ENCODE measurements at regions not wholly inside any gene's neighbourhood (a gene's known extent, or its start where the extent isn't known, plus 50 kb on each side); places are given as distances from the start of the nearest gene placed in this dataset.

DNA sequence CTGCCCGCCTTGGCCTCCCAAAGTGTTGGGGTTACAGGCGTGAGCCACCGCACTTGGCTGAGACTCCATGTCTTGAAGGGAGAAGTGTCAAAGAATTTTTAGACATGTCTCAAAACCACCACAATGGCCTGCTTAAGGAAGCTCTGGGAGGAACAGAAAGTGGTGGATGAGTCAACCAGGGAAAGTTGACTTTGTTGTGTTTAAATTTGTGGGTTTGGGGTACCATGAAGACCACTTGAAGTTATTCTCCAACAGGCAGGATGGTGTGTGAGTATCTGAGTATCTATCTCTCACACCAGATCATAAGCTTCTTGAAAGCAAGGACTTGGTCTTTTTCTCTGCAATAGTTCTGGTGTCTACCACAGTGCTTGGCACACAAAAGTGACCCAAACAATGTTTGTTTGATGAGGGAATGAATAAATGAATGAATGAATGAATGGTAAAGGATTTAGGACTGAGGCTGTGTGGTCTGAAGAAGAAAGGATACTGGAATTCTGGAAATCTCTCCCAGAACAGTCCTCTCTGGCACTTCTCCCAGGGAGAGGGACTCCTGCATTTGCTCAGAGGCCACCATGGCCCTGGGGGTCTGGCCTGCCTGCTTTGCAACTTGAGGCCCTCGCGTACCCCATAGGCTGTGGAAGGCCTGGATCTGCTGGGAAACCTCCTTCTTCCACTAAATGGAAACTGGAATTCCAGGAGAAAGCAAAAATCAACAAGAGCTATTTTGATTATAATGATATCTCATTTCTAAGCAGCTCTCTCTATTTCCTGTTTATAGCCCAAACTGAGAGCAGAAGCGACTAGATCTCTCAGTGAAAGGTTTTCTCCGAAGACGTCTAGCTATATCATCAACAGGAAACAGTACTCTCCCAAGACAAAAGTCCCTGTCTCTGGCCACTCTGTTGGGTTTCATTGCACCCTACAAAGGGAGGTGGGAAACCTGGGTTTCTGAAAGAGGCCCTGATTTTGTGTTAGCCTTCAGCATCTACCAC is 187.9 kb downstream of the PALM2AKAP2 start:
- H3K4me3 ChIP-seq (ENCODE audit: low read depth, low read length), result no peak overlapping the region
- no peak for DNase-seq (ENCODE audit: low read depth)

DNA sequence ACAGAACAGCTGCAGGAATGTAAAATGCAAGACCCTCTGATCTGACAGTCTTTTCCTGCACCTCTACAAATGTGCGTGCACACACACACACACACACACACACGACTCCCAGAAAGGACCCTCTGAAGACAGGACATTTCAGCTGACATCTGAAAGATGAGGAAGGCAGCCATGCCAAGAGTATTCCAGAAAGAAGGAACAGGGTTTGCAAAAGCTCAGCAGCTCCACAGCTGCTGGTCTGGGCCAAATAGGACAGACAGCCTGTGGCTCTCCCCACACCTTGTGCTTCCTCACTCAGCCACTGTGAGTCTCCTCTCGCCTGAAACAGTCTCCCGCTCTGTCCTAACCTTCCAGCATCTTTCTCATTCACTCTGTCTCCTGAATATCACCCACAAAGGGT is 189.0 kb downstream of the PALM2AKAP2 start:
- no peak for DNase-seq (ENCODE audit: low read depth)

DNA sequence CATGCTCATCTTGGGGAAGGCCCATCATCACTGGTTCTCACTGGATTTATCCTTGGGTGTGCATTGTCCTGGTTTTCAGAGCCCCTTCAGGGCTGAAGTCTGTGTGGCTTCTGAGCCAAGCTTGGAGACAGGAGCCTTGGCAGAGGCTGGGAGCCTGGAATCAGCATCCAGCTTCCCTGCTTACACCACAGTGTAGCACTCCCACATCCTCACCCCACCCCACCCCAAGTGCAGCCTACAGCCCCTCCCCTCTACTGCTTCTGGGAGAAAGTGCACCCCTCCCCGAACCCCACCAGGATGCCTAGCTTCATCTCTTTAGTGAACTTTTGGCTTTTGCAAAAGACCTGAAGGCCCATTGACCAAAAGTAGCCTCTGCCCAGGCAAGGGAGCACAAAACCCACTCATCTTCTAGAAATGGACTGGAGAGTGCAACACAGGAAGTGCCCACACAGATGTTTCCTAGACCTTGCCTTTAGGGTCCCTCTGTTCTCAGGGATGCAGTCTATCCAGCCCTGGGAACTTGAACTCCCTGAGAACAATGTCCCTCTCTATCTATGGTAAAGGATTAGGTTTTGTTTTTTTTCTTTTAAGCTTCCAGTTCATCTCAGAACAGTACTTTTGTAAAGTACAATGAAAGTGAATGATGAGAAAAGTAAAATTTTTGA is 189.7 kb downstream of the PALM2AKAP2 start:
- DNase-seq (ENCODE audit: low read depth), result no peak
- H3K4me3 ChIP-seq (ENCODE audit: low read depth, low read length), result no peak overlapping the region

More for the DNA sequence above, 189.0 kb downstream of the PALM2AKAP2 start:
- no peak overlapping the region for H3K4me3 ChIP-seq (ENCODE audit: low read depth, low read length)

- no peak for DNase-seq (ENCODE audit: low read depth)
- H3K4me3 ChIP-seq (ENCODE audit: low read depth, low read length), result no peak overlapping the region
Observed at GRCh38 chr9:109971226-109971625, 191.2 kb downstream of the PALM2AKAP2 start.

GRCh38 chr9:109972026-109972882 is 192.3 kb downstream of the PALM2AKAP2 start:
- DNase-seq (ENCODE audit: low read depth), result no peak
- H3K4me3 ChIP-seq (ENCODE audit: low read depth, low read length), result no peak overlapping the region

DNA sequence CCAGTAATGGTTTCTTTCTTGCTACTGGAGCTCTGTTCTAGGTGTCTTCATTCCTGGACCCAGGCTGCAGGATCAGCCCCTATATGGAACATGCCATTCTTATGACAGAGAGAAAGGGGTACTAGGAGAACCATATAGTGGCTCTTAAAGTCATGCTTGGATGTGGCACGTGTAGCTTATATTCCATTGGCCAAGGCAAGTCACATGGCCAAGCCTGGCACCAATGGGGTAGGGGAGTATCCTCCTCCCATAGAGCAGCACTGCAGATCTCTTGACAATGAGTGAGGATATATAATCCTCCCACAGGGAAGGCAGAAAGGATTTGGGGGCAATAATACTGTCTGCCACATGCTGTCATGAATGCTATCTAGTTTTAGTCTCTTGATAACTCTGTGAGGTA is 193.3 kb downstream of the PALM2AKAP2 start:
- no peak overlapping the region for H3K4me3 ChIP-seq (ENCODE audit: low read depth, low read length)
- DNase-seq (ENCODE audit: low read depth), result no peak

DNA sequence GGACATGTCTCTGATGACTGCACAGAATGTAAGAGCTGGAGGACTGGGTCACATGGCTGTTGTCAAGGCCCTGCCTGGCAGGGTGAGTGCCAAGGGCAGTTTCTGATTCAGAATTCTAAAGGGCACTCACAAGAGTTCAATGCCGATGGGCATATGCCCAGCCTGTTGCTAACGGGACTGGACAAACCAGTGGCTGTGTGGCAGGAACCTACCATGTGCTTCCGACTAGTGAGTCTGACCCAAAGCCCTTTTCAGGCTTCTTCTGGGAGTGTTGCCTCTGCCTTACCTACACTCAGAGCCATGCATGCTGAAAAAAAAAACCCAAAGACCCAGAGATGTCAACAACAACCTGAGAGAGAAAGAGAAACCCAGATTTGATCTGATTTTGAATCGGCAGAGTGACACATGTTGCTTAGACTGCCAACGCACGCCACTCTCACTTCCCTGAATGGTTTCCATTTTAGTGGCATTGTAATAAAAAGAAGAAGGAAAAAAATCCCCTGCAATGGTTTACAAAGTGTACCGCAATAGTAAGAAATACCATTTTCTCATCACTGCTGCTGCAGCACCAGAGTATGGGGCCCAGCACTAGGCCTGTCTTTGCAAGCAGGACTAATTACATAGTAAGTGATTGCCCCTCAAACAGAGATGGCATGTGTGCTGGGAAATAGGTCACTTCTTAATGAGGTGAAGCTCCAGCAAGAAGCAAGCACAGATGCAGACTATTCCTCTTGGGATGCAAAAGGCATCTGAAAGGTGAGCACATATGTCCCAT is 194.3 kb downstream of the PALM2AKAP2 start:
- H3K4me3 ChIP-seq (ENCODE audit: low read depth, low read length), result no peak overlapping the region
- DNase-seq (ENCODE audit: low read depth), result no peak

DNA sequence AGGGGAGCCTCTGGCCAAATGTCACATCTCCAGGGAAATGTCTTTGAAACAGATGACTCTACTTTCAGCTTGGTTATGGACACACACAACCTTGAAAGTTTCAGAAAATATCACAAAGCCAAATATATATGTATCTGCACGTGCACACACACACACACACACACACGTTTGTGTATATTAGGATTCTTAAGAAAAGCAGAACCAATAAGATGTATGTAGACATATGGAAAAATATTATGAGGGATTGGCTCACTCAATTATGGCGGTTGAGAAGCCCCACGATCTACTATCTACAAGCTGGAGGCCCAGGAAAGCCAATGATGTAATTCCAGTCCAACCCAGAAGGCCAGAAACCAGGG is 194.9 kb downstream of the PALM2AKAP2 start:
- no peak overlapping the region for H3K4me3 ChIP-seq (ENCODE audit: low read depth, low read length)
- no peak for DNase-seq (ENCODE audit: low read depth)

DNA sequence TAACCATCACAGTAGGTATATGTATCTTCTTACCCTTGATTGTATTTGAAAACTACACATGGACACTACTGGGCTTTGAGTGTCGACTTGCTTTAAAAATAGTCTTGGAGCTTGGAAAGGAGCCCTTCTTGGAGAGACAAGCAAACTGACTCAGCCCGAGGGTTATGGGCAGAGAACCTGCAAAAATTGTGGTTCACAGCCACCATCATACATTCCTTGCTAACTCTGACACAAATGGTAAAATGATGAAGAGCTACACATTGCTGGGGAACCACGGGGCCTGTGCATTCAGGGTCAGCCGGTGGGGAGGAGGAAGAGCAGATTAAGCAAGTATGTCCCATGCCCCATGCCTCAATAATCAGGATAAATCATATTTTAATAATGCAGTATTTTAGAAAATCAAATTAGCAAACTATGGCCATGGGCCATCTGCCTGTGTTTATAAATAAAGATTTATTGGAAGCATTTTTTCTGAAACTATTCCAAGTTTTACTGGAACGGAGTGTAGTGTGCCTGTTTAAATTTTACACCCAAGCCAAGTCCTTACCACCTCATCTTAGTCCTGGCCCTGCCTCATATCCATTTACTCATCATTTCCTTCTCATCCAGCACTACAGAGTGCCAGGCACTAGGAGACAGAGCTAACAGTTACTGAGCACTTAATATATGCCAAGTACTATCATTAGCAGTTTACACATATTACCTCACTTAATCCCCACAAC is 195.7 kb downstream of the PALM2AKAP2 start:
- DNase-seq (ENCODE audit: low read depth), result peak; percentile 39

GRCh38 chr9:109976303-109976702 is 196.3 kb downstream of the PALM2AKAP2 start:
- no peak for DNase-seq (ENCODE audit: low read depth)
- no peak overlapping the region for H3K4me3 ChIP-seq (ENCODE audit: low read depth, low read length)

More for the DNA sequence above, 195.7 kb downstream of the PALM2AKAP2 start:
- no peak overlapping the region for H3K4me3 ChIP-seq (ENCODE audit: low read depth, low read length)

DNA sequence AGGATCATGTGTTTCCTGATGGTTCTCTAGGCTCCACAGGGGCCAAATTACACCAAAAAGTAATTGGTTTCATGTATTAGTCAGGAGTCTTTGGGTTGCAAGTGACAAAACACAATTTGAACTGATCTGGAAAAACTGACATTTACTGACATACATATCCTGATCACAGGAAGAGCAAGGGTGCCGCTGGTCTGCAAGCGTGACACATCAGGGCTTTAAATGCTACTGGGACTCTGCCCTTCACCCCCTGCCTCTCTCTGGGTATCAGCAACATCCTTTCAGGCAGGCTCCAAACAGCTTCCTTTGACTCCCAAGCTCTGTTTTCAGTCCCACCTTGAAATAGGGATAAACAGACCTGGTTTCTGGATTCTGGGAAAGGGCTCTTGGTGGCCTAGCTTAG is 197.5 kb downstream of the PALM2AKAP2 start:
- H3K4me3 ChIP-seq (ENCODE audit: low read depth, low read length), result no peak overlapping the region
- DNase-seq (ENCODE audit: low read depth), result no peak

DNA sequence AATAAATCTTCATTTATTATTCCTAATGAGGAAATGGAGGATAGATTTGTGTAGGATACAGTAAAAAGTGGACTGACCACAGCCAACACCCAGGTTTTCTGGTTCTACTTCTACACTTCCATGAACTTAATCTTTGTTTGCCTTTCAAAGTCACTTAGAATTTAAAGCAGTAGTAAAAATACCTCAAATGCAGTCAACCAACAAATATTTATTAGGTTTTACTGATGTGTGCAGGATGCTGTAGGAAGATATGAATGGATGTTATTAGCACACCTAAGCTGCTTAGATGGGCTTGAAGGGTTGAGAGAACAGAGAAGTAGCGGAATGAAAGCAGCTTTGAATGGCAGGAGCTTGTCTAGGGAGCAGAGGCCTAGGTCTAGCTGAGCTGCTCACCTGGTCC is 201.1 kb downstream of the PALM2AKAP2 start:
- no peak for DNase-seq (ENCODE audit: low read depth)

GRCh38 chr9:109986521-109986991 is 206.6 kb downstream of the PALM2AKAP2 start:
- peak; percentile 84 for DNase-seq (ENCODE audit: low read depth)
- H3K4me3 ChIP-seq (ENCODE audit: low read depth, low read length), result no peak overlapping the region

More for the DNA sequence above, 201.1 kb downstream of the PALM2AKAP2 start:
- H3K4me3 ChIP-seq (ENCODE audit: low read depth, low read length), result no peak overlapping the region

- no peak overlapping the region for H3K4me3 ChIP-seq (ENCODE audit: low read depth, low read length)
- no peak for DNase-seq (ENCODE audit: low read depth)
Observed at GRCh38 chr9:109989296-109989695, 209.3 kb downstream of the PALM2AKAP2 start.

GRCh38 chr9:109990541-109990940 is 210.5 kb downstream of the PALM2AKAP2 start:
- H3K4me3 ChIP-seq (ENCODE audit: low read depth, low read length), result no peak overlapping the region
- DNase-seq (ENCODE audit: low read depth), result no peak

GRCh38 chr9:109992293-109992692 is 212.3 kb downstream of the PALM2AKAP2 start:
- H3K4me3 ChIP-seq (ENCODE audit: low read depth, low read length), result no peak overlapping the region

DNA sequence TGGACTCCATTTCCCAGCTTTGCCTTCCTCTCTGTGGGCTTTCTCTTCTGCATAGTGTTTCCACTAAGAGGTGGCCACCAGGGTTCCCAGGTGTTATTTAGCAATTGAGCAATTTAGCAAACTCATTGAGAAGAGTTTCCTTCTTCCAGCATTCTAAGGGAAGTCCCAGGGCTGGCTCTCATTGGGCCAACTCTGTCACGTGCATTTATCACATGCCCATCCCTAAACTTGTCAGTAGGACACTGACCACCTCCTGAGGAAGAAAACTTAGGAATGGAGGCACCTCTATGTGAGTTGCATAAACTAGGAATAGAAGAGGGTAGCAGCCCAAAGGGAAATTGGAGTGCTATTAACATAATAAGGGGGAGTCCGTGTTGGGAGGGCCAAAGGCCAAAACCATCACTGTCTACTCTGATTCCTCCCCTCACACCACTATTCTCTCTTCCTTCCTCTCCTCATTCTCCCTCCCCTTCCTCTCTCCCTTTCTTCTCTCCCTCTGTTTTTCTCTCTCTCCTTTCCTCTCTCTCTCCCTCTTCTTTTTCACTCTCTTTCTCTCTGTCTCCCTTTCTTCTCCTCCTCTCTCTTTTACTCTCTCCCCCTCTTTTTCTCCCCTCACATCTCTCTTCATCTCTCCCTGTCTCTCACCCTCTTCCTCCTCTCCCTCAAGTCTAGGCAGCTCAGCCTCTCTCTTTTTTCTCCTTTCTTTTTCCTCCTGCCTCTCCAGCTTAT is 213.4 kb downstream of the PALM2AKAP2 start:
- no peak overlapping the region for H3K4me3 ChIP-seq (ENCODE audit: low read depth, low read length)
- no peak for DNase-seq (ENCODE audit: low read depth)

More at GRCh38 chr9:109992293-109992692, 212.3 kb downstream of the PALM2AKAP2 start:
- DNase-seq (ENCODE audit: low read depth), result no peak

GRCh38 chr9:109994141-109994540 is 213.8 kb downstream of the C9orf152 start:
- no peak overlapping the region for H3K4me3 ChIP-seq (ENCODE audit: low read depth, low read length)
- DNase-seq (ENCODE audit: low read depth), result no peak

Measured in skeletal muscle cell (primary cell).